ENCODE measurements at regions not wholly inside any gene's neighbourhood (a gene's known extent, or its start where the extent isn't known, plus 50 kb on each side); places are given as distances from the start of the nearest gene placed in this dataset.
A peak's percentile ranks its signal among the peaks of the same experiment; 100 is the strongest.
"Not testable (repeated sequence)": the region's sequence is repeated elsewhere in the genome, so short reads cannot be mapped to it uniquely, and the experiment has no call there.

GRCh38 chr5:124932791-124933600, 186.6 kb upstream of the ZNF608 start:
- DNase-seq = no peak

DNA sequence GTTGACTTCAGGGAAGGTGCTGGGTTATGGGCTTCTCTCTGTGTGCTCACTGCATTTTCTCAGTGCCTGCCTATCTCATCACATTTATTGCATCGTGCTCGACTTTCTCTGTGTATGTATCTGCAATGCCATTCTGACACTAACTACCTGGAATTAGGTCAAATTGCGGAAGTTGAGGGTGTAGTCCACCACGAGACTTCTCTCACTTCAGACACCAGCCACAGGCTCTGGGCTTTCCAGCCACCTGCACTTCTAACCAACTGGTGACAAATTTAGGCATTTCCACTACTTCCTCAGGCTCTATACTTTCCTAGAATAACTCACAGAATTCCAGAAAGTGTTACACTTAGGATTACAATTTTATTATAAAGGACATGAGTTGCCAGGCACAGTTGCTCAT, 188.6 kb upstream of the ZNF608 start:
- DNase-seq = no peak

GRCh38 chr5:124936626-124936933, 190.1 kb upstream of the ZNF608 start:
- DNase-seq = no peak

DNA sequence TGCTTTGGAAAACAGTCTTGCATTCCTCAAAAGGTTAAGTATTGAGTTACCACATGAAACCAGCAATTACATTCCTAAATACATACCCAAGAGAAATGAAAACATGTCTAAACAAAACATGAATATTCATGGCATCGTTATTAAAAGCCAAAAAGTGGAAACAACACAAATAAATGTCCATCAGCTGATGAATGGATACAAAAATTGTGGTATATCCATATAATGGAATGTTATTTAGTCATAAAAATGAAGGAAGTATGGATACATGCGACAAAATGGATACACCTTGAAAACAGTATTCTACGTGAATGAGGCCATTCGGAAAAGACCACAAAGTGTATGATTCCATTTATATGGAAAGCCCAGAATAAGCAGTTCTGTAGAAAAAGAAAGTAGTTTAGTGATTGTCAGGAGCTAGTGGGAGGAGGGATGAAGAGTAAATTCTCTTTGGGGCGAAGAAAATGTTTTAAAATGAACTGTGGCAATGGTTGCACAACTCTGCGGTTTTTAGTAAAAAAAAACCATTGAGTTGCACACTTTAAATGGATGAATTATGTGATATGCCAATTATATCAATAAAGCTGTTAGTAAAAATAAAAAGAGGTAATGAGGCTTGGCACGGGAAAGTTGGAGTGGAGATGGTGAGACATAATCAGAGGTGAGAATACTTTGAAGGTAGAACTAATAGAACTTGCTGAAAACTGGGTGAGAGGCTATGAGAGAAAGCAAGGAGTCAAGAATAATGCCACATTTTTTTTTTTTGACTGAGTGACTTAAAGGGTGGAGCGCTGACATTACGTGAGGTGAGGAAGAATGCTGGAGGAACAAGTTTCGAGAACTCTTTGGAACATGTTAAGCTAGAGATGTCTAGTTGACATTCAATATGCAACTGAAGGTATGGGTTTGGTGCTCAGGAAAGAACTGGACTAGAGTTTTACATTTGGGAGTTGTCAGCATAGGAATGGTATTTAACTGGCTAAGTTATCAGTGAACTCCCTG, 194.9 kb upstream of the ZNF608 start:
- DNase-seq = no peak

DNA sequence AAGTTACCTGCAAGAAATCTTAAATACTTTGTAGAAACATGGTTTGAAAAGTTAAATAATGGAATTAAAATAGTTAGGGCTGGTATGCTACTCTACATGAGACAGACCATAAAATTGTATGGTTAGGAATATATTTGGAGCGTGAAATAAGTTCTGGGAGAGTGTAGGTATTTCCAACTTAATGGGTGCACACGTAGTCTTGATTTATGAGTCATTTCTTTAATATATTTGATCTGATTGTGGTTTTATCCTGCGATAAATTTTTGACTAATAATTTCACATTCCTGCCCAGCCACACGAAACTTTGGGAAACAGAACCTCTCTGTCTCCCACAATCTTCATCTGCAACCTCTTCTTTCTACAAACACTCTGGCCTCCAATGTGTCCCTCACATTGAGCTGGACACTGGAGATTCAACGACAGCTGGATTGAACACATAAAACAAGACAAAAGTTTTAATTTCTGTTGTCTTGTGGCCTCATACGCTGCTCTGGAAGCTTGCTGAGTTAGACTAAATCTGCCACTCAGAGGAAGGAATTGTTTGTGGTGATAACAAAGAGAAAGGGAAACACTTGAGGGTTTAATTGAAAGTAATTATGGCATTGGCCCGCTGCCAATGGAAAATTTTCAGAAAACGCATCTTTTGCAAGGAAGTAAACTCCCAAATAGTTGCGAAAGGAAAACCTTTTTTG, 201.8 kb upstream of the ZNF608 start:
- DNase-seq = peak; percentile 47

DNA sequence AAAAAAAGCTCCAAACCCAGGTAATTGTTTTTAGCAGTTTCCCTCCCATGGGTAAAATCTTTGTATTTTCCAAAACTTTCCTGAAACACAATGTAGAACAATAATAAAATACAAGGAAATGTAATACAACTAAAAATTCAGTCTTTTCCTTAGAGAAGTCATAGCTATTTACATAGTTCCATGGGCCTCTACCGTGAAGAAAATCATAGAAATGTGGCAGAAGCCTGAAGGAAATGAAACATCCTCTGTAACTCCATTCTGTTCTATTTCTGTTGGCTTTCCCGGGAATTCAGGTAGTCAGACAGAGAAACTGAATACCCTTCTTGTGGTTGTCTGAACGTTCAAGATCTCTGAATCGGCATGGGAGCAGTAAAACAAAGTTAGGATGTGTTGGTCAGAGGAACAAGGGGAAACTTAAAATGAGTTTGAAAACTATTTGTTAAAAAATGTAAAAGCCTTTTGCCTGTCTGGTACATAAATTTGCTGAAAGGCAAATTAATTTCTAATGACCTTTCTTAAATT, 202.4 kb upstream of the ZNF608 start:
- no peak for DNase-seq

DNA sequence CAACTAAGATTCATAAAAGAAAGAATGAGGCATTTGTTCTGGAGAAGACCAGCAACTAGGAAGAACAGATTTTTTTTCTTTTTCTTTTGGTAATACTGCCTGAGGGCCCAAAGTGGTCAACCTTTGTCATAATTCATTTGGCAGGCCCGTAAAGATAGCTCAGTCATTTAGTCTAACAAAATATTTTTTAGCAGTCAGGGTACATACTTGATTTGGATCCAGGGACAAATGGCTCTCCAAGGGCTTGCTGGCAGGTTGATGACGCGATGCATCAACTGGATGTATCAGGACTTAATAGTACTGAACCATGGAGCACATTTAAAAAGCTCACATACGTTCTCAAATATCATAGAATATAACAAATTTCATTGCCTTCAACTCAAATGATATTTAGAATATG, 203.4 kb upstream of the ZNF608 start:
- DNase-seq = no peak

DNA sequence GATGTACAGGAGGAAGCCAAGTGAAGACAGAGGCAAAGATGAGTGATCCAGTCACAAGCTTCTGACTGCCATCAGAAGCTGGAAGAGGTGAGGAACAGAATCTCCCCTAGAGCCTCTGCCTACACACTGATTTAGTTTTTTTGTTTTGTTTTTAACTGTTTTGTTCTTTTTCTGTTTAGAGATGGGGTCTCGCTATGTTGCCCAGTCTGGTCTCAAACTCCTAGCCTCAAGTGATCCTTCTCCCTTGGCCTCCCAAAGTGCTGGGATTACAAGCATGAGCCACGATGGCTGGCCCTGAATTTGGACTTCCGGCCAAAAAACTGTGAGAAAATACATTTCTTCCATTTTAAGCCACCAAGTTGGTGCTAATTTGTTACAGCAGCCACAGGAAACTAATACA, 204.7 kb upstream of the ZNF608 start:
- DNase-seq = no peak

- DNase-seq = no peak
These were observed 205.2 kb upstream of the ZNF608 start for GRCh38 chr5:124951661-124952060.

- no peak for DNase-seq
These were observed 205.6 kb upstream of the ZNF608 start for GRCh38 chr5:124952079-124952478.

- no peak for DNase-seq
These were observed 206.1 kb upstream of the ZNF608 start for GRCh38 chr5:124952566-124952965.

GRCh38 chr5:124954784-124955183, 208.3 kb upstream of the ZNF608 start:
- DNase-seq = no peak

DNA sequence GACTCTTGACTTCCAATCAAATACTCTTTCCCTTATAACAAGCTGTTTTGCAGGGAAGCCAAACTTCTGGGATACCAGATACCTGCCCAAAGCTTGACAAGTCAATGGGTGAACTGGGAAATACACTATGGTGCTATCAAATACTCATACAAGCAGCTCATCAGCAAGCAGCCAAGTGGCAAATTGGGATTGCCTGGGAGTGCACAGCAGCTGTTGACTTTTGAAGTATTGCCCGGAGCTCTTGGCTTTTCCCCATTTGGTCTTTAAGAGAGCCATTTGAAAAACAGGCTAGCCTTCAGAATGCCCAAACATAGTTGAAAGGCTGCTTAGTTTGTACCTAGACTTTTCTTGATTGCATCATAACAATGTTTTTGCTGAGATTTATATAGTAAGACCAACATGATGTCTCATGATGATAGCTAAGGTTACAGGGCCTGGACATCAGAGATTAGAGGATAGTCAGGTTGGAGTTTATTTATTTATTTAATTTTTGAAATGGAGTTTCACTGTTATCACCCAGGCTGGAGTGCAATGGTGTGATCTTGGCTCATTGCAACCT, 210.1 kb upstream of the ZNF608 start:
- DNase-seq = no peak

DNA sequence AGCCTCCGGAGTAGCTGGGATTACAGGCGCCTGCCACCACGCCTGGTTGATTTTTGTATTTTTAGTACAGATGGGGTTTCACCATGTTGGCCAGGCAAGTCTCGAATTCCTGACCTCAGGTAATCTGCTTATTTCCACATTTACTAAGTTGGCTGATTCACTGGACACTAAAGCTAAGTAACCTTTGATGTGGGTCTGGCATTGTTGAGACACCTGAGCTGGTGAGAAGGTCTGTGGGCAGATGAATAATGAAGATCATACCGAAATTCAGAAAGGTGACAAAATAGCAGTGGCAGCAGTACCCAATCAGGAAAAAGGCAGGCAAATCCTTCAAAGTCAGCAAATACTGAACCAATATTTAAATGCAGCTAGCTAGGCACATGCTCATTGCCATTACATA, 210.6 kb upstream of the ZNF608 start:
- no peak for DNase-seq

DNA sequence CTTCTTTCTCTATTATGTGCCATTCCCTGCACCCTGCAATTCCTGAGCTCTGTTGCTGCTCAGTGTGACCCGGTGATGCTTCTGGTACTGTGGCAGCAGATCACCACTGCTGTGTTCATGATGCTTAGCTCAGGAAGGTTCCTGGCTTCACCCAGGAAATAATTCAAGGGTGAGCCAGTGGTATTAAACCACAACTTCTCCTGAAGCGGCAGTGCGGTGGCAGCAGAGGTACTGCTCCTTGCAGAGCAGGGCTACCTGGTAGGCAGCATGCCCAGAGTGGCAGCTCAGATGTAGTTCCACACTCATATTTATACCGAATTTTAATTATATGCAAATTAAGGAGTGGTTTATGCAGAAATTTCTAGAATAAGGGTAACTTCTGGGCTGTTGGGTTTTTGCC, 213.8 kb upstream of the ZNF608 start:
- no peak for DNase-seq

GRCh38 chr5:124961521-124961920, 215.1 kb upstream of the ZNF608 start:
- no peak for DNase-seq

- no peak for DNase-seq
These were observed 215.7 kb upstream of the ZNF608 start for GRCh38 chr5:124962111-124962510.

GRCh38 chr5:124962735-124963134, 216.3 kb upstream of the ZNF608 start:
- no peak for DNase-seq

DNA sequence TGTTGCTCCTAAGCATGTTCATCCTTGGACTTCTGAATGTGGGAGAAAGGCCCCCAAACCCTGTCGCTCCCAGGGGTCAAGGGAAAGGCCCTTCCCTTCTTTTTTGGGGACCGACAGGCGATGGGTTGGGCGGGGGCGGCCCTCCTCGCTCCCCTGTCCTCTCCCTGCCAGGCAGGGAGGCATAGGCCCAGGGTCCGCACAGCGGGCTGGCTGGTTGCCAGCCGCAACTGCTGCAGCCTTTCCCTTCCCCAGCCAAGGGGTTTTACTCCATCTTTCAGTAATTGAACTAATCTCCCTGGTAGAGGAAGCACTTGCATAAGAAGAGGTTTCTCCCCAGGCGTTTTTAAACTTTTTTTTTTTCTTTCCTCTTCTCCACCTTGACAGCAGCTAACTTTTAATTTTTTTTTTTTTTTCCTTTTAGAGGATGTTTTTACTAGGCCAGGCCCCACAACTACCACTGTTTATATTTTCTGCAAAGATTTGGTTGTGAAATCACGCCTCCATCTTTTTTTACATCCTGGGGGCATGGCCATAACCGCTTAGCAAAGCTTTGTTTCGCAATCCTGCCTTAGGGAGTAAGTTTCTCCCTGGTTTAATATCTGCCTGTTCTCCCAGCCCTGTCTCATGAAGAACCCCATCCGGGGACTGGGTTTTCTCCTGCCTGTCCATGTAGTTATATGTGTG, 216.9 kb upstream of the ZNF608 start:
- peak; percentile 38 for DNase-seq

DNA sequence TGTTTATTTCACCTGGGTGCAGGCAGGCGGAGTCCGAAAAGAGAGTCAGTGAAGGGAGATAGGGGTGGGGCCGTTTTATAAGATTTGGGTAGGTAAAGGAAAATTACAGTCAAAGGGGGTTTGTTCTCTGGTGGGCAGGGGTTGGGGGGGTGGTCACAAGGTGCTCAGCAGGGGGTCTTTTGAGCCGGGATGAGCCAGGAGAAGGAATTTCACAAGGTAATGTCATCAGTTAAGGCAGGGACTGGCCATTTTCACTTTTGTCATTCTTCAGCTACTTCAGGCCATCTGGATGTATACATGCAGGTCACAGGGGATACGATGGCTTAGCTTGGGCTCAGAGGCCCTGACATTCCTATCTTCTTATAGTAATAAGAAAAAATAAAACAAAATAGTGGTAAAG, 220.3 kb upstream of the ZNF608 start:
- not testable (repeated sequence) for DNase-seq

- DNase-seq = not testable (repeated sequence)
These were observed 223.9 kb upstream of the ZNF608 start for GRCh38 chr5:124970381-124970780.

DNA sequence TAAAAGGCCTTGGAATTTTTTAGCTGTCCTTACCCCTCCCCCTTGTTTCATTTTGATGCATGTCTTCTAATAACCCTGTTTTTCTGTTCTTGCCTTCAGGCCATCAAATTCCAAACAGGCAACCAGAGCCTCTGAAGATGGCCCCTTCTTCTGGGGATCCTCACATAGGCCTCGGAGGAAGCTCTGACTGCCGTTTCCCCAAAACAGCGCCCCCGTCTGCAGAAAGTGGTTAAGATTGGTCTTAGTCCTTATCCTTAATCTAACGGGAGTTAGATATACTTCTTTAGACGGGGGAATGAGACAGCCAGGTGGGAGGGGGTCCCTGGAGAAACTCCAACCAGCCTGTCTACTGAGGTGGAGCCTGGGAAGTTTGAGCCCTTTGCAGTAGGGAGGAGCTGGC, 226.3 kb upstream of the ZNF608 start:
- no peak for DNase-seq

Data from eye (tissue), 1 donor.